Natural killer cell (primary cell): ENCODE measurements at regions not wholly inside any gene's neighbourhood (a gene's known extent, or its start where the extent isn't known, plus 50 kb on each side); places are given as distances from the start of the nearest gene placed in this dataset.

ENCODE experiments used
- ATAC-seq, 3 donors: fragments of 150-1000 bp in 2 of 3; fragments of 200-7000 bp in 1 of 3; cut with Tn5 transposase; 1 replicate in 1 of 3; 2 replicates in 2 of 3; pipeline ENCODE4 v1.10.0; 2021; ENCODE audit warnings: mild to moderate bottlenecking in 2 of 3, moderate library complexity in 2 of 3
- DNase-seq, 2 donors: peaks; one replicate each; pipeline versions ENCODE4 v3.0.0 to v3.0.0-alpha.2; 2013 to 2021; ENCODE audit warnings: mixed read lengths in 1 of 2
- H3K27ac ChIP-seq: one replicate; pipeline ENCODE4 v1.5.1; 2013; ENCODE audit warnings: mild to moderate bottlenecking, low read length
- H3K27me3 ChIP-seq: one replicate; pipeline ENCODE4 v1.6.1; 2013; ENCODE audit warnings: low read length; ENCODE audit not compliant: control insufficient read depth, insufficient read depth
- H3K36me3 ChIP-seq: one replicate; pipeline ENCODE4 v1.6.1; 2013; ENCODE audit warnings: low read length; ENCODE audit not compliant: control insufficient read depth, insufficient read depth
- H3K4me1 ChIP-seq: one replicate; pipeline ENCODE4 v1.6.1; 2013; ENCODE audit warnings: low read length; ENCODE audit not compliant: control insufficient read depth, insufficient read depth
- H3K4me3 ChIP-seq: one replicate; pipeline ENCODE4 v1.5.1; 2013; ENCODE audit warnings: low read length
- H3K9me3 ChIP-seq: one replicate; pipeline ENCODE4 v1.6.1; 2013; ENCODE audit warnings: low read length; ENCODE audit not compliant: control insufficient read depth, insufficient read depth
- H3K27ac Mint-ChIP-seq, 2 donors: one replicate each; pipeline ENCODE4 v1.8.0; 2022; ENCODE audit warnings: mild to moderate bottlenecking in 2 of 2, mixed read lengths in 2 of 2, moderate library complexity in 1 of 2
- H3K27me3 Mint-ChIP-seq, 2 donors: one replicate each; pipeline ENCODE4 v1.8.0; 2022; ENCODE audit warnings: low read depth in 2 of 2, mixed read lengths in 2 of 2
- H3K36me3 Mint-ChIP-seq: one replicate; pipeline ENCODE4 v1.8.0; 2022; ENCODE audit warnings: mixed read lengths
- H3K4me1 Mint-ChIP-seq, 2 donors: one replicate each; pipeline ENCODE4 v1.8.0; 2022; ENCODE audit warnings: mixed read lengths in 2 of 2
- H3K4me3 Mint-ChIP-seq: one replicate; pipeline ENCODE4 v1.8.0; 2022; ENCODE audit warnings: mild to moderate bottlenecking, moderate library complexity, mixed read lengths
- H3K9me3 Mint-ChIP-seq, 2 donors: one replicate each; pipeline ENCODE4 v1.8.0; 2022; ENCODE audit warnings: mixed read lengths in 2 of 2
- WGBS: methylation state at CpG from one replicate; pipeline ENCODE4 v1.1.7; 2013; ENCODE audit warnings: missing lambda C conversion rate; ENCODE audit not compliant: insufficient coverage; 5-methylcytosine and 5-hydroxymethylcytosine counted together
- intact Hi-C: fragments of 100-400 bp; cut with micrococcal nuclease; formaldehyde crosslinking; loops from one replicate; pipeline ENCODE4 v1.14.2; 2022
- TF ChIP-seq, protein P1 (sequence below): fragments of 200-600 bp; IDR thresholded peaks from one replicate; pipeline ENCODE4 v1.8.0; 2022; ENCODE audit warnings: antibody characterized with exemption

DNA sequence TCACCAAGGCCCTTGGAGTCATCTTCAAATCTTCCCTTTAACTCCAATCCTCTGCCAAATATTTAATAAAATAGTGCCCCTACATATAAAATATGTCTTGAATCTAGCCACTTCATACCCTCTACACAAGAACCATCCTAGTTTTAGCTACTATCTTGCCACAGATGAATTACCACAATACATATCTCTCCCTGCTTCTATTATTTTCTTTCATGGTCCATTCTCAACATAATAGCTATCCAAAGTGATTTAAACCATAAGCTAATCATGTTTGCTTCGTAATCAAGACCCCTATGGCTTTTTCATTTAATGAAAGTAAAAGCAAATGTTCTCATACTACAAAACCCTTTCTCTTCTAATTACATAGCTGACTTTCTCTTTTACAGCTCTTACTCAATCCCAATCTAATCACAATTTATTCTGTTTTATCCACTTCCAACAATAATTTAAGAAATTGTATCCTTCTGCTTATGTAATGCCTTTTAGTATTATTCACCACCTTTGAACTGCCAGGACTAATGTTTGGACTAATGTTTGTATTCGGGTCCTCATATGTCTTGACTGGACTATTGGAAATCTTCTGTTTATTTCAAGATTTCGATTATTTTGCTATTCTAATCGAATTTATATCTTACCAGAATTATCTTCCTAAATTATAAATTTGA is 412.0 kb downstream of the SLITRK1 start:
- no peak overlapping the region for H3K4me3 Mint-ChIP-seq
- 83% methylated on average over 4 of the region's 4 CpGs for WGBS
- intact Hi-C loops, result no loop called here
- H3K36me3 Mint-ChIP-seq, result no peaks in the 10 kb centered on the region
- DNase-seq (no peak), ATAC-seq (no peak)
- Histone ChIP-seq H3K4me1 (no peaks in the 10 kb centered on the region), H3K9me3 (no peaks in the 10 kb centered on the region), H3K4me3 (no peak overlapping the region), H3K27me3 (no peaks in the 10 kb centered on the region), H3K27ac (no peak overlapping the region), H3K36me3 (no peaks in the 10 kb centered on the region)
- H3K4me1 Mint-ChIP-seq, result no peaks in the 10 kb centered on the region
- H3K27ac Mint-ChIP-seq, result no peak overlapping the region
- no peaks in the 10 kb centered on the region for H3K27me3 Mint-ChIP-seq
- TF ChIP-seq, protein P1, sequence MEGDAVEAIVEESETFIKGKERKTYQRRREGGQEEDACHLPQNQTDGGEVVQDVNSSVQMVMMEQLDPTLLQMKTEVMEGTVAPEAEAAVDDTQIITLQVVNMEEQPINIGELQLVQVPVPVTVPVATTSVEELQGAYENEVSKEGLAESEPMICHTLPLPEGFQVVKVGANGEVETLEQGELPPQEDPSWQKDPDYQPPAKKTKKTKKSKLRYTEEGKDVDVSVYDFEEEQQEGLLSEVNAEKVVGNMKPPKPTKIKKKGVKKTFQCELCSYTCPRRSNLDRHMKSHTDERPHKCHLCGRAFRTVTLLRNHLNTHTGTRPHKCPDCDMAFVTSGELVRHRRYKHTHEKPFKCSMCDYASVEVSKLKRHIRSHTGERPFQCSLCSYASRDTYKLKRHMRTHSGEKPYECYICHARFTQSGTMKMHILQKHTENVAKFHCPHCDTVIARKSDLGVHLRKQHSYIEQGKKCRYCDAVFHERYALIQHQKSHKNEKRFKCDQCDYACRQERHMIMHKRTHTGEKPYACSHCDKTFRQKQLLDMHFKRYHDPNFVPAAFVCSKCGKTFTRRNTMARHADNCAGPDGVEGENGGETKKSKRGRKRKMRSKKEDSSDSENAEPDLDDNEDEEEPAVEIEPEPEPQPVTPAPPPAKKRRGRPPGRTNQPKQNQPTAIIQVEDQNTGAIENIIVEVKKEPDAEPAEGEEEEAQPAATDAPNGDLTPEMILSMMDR, result no peak
- peaks cover 16 to 32% of the 10 kb centered on the region in 2 donors for H3K9me3 Mint-ChIP-seq

DNA sequence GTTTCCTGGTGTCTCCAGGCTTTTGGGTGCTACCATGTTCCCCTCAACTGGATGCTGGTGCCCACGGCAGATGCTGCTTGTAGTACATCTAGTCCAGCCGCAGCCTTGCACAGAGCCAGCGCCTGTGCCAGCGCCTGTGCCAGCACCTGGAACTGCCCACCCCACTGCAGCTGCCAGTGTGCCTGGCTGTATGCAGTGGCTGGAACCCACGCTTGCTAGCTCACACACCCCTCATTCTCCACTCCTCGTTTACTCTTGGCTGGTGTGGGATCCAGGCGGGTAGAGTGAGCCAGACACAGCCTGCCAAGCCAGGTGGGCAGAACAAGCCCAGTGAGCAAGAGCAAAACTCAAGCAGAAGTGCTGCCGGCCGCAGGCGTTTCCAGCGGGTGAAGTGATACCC is 428.6 kb downstream of the SLITRK1 start:
- Mint-ChIP-seq H3K36me3 (no peaks in the 10 kb centered on the region), H3K27ac (no peak overlapping the region), H3K4me3 (no peak overlapping the region), H3K9me3 (peaks cover 7 to 12% of the 10 kb centered on the region in 2 donors), H3K27me3 (no peaks in the 10 kb centered on the region), H3K4me1 (no peaks in the 10 kb centered on the region)
- DNase-seq (no peak), ATAC-seq (no peak)
- Histone ChIP-seq H3K9me3 (peaks cover 18% of the 10 kb centered on the region), H3K27me3 (no peaks in the 10 kb centered on the region), H3K4me3 (no peak overlapping the region), H3K36me3 (no peaks in the 10 kb centered on the region), H3K27ac (no peak overlapping the region), H3K4me1 (no peaks in the 10 kb centered on the region)
- TF ChIP-seq, protein P1, result no peak
- intact Hi-C loops, result no loop called here
- 94% methylated on average over 11 of the region's 11 CpGs for WGBS

DNA sequence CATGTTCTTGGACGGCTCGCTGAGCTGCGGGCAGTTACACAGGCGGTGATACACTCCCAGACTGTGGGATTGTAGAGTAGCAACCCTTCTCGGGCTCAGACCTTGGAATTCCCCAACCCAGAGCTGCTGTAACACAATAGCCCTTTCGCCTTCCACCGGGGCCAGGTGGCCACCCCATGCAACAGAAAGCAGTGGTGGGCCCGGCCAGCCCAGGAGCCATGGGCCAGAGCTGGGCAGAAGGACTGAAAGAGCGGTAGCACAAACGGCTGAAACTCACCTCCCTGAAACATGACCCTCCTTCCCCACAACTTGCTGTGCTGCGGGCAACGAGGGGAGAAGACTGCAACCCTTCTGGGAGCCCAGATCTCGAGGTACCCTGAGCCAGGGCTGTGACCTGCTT is 429.0 kb downstream of the SLITRK1 start:
- Histone ChIP-seq H3K27me3 (no peaks in the 10 kb centered on the region), H3K4me1 (no peaks in the 10 kb centered on the region), H3K27ac (no peak overlapping the region), H3K4me3 (no peak overlapping the region), H3K36me3 (no peaks in the 10 kb centered on the region), H3K9me3 (peaks cover 18% of the 10 kb centered on the region)
- intact Hi-C loops, result no loop called here
- Mint-ChIP-seq H3K9me3 (peaks cover 7 to 12% of the 10 kb centered on the region in 2 donors), H3K4me3 (no peak overlapping the region), H3K27me3 (no peaks in the 10 kb centered on the region), H3K4me1 (no peaks in the 10 kb centered on the region), H3K27ac (no peak overlapping the region), H3K36me3 (no peaks in the 10 kb centered on the region)
- DNase-seq (no peak), ATAC-seq (no peak)
- TF ChIP-seq, protein P1, result no peak
- 90% methylated on average over 13 of the region's 13 CpGs for WGBS
